ENCODE measurements at regions not wholly inside any gene's neighbourhood (a gene's known extent, or its start where the extent isn't known, plus 50 kb on each side); places are given as distances from the start of the nearest gene placed in this dataset.

DNA sequence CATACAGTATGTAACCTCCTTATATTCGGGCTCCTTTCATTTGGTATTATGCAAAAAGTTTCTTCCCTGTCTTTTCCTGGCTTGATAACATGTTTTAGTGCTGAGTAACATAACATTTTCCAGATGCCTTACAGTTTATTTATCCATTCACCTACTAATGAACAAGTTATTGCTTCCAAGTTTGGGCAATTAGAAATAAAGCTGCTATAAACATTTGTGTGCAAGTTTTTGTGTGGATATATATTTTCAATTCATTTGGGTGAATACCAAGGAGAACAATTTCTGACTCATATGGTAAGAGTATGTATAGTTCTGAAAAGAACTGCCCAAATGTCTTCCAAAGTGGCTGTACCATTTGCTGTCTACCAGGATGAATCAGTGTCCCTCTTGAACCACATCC lies 360.9 kb downstream of the PCDH17 start:
- Histone ChIP-seq H3K27me3 (no peaks in the 10 kb centered on the region), H3K36me3 (no peaks in the 10 kb centered on the region), H3K9me3 (no peaks in the 10 kb centered on the region), H3K4me3 (no peak overlapping the region), H3K4me1 (ENCODE audit: insufficient read depth) (no peaks in the 10 kb centered on the region), H3K27ac (no peak overlapping the region)
- no peak for TF ChIP-seq POLR2A (IDR thresholded peaks at IDR 0.05)
- TF ChIP-seq EP300 (IDR thresholded peaks at IDR 0.05): no peak
- TF ChIP-seq, protein P1, sequence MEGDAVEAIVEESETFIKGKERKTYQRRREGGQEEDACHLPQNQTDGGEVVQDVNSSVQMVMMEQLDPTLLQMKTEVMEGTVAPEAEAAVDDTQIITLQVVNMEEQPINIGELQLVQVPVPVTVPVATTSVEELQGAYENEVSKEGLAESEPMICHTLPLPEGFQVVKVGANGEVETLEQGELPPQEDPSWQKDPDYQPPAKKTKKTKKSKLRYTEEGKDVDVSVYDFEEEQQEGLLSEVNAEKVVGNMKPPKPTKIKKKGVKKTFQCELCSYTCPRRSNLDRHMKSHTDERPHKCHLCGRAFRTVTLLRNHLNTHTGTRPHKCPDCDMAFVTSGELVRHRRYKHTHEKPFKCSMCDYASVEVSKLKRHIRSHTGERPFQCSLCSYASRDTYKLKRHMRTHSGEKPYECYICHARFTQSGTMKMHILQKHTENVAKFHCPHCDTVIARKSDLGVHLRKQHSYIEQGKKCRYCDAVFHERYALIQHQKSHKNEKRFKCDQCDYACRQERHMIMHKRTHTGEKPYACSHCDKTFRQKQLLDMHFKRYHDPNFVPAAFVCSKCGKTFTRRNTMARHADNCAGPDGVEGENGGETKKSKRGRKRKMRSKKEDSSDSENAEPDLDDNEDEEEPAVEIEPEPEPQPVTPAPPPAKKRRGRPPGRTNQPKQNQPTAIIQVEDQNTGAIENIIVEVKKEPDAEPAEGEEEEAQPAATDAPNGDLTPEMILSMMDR (IDR thresholded peaks at IDR 0.05): no peak
- intact Hi-C loops (cut with DNase I): no loop called here
- WGBS, 3 donors: 33 to 55% (median 43%) methylated on average over 1 of the region's 1 CpG
- no peak for DNase-seq

DNA sequence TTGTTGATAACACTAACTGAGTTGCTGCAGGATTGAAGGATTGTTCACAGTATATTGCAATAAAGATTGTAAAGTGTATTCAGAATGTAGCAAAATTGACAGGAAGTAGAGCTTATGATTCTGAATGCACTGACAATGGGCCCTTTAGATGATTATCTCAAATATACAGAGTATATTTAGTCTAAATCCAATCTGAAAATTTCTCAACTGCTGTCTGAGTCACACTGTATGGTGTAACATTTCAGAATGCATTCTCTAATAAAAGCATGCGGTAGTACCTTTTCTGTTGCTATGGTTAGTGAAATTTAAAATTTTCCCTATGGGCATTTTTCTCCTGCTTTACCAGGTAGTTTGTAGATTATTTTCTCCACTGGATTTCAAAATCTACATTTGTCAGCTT lies 365.2 kb downstream of the PCDH17 start:
- H3K9me3 ChIP-seq: no peaks in the 10 kb centered on the region
- H3K4me1 ChIP-seq (ENCODE audit: insufficient read depth): no peaks in the 10 kb centered on the region
- TF ChIP-seq, protein P1 (IDR thresholded peaks at IDR 0.05): no peak
- TF ChIP-seq EP300 (IDR thresholded peaks at IDR 0.05) (no peak), POLR2A (IDR thresholded peaks at IDR 0.05) (no peak)
- WGBS, 3 donors: 87 to 94% (median 93%) methylated on average over 1 of the region's 1 CpG
- intact Hi-C loops (cut with DNase I): no loop called here
- H3K36me3 ChIP-seq: no peaks in the 10 kb centered on the region
- no peak for DNase-seq
- no peaks in the 10 kb centered on the region for H3K27me3 ChIP-seq
- H3K27ac ChIP-seq: no peak overlapping the region
- no peak overlapping the region for H3K4me3 ChIP-seq

DNA sequence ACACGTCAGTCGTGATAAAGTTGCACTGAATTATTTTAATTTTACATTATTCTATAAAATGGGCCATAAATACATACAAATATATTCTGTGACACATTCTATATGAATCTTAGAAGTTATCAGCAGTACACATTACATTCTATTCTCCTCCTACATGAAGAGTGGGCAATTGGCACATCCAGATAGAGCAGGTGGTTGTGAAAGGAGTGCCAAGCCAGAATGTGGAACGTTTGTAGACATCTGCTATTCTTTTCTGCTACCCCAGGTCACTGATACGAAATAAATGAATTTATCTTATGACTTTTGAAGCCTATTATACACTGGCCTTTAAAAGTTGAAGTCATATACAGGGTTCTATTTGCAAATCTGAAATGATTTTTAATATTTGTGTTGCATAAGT lies 373.2 kb downstream of the PCDH17 start:
- no peak for DNase-seq
- no peaks in the 10 kb centered on the region for H3K4me1 ChIP-seq (ENCODE audit: insufficient read depth)
- no peaks in the 10 kb centered on the region for H3K9me3 ChIP-seq
- no peak overlapping the region for H3K4me3 ChIP-seq
- H3K27me3 ChIP-seq: no peaks in the 10 kb centered on the region
- WGBS, 3 donors: 40 to 51% (median 43%) methylated on average over 4 of the region's 4 CpGs
- H3K36me3 ChIP-seq: no peaks in the 10 kb centered on the region
- H3K27ac ChIP-seq: no peak overlapping the region
- no peak for TF ChIP-seq POLR2A (IDR thresholded peaks at IDR 0.05)
- TF ChIP-seq, protein P1 (IDR thresholded peaks at IDR 0.05): no peak
- no peak for TF ChIP-seq EP300 (IDR thresholded peaks at IDR 0.05)
- intact Hi-C loops (cut with DNase I): no loop called here

DNA sequence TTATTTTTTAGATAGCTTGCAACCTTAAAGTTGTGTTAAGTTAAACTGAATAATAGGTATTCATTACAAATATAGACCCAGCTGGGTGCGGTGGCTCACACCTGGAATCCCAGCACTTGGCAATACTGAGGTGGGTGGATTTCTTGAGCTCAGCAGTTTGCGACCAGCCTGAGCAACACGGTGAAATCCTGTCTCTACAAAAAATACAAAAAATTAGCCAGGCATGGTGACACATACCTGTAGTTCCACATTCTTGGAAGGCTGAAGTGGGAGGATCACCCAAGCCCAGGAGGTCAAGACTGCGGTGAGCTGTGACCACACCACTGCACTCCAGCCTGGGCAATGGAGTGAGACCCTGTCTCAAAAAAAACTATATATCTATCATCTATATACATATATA lies 386.5 kb downstream of the PCDH17 start:
- 87 to 94% (median 92%) methylated on average over 4 of the region's 4 CpGs for WGBS, 3 donors
- Histone ChIP-seq H3K4me1 (ENCODE audit: insufficient read depth) (no peaks in the 10 kb centered on the region), H3K27me3 (no peaks in the 10 kb centered on the region), H3K4me3 (no peak overlapping the region), H3K36me3 (no peaks in the 10 kb centered on the region), H3K9me3 (no peaks in the 10 kb centered on the region), H3K27ac (no peak overlapping the region)
- TF ChIP-seq, protein P1 (IDR thresholded peaks at IDR 0.05): no peak
- TF ChIP-seq POLR2A (IDR thresholded peaks at IDR 0.05): no peak
- TF ChIP-seq EP300 (IDR thresholded peaks at IDR 0.05): no peak
- intact Hi-C loops (cut with DNase I): no loop called here
- no peak for DNase-seq

DNA sequence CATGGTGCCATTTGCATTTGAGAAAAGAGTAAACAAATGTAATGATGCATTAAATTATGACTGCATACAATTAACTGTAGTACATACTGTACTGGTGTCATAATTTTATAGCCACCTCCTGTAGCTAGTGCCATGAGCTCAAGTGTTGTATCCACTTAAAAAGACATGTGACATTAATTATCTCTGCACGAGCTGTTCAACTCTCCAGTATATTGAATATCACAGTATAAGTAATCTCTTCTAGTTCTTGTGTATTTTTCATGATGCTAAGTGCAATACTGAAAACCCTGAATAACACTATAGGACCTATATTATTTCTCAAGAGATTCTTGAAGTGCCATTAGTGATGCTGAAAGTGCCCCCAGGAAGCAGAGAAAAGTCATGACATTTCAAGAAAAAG lies 387.3 kb downstream of the PCDH17 start:
- intact Hi-C loops (cut with DNase I): no loop called here
- Histone ChIP-seq H3K27me3 (no peaks in the 10 kb centered on the region), H3K36me3 (no peaks in the 10 kb centered on the region), H3K4me1 (ENCODE audit: insufficient read depth) (no peaks in the 10 kb centered on the region), H3K27ac (no peak overlapping the region), H3K9me3 (no peaks in the 10 kb centered on the region), H3K4me3 (no peak overlapping the region)
- DNase-seq: no peak
- TF ChIP-seq EP300 (IDR thresholded peaks at IDR 0.05) (no peak), POLR2A (IDR thresholded peaks at IDR 0.05) (no peak)
- TF ChIP-seq, protein P1 (IDR thresholded peaks at IDR 0.05): no peak
- WGBS, 3 donors: 61 to 68% (median 65%) methylated on average over 1 of the region's 1 CpG
